Esophagus muscularis mucosa (tissue), 4 donors: ENCODE measurements at regions not wholly inside any gene's neighbourhood (a gene's known extent, or its start where the extent isn't known, plus 50 kb on each side); places are given as distances from the start of the nearest gene placed in this dataset.

ENCODE experiments used
- DNase-seq: peaks from one replicate; pipeline ENCODE4 v3.0.0-alpha.2; 2017; ENCODE audit errors: extremely low spot score
- H3K27ac ChIP-seq, 4 donors: fragments of 200-600 bp; sonication (generic); replicated peaks in 1 of 4; 1 replicate in 3 of 4; 2 replicates in 1 of 4; pipeline ENCODE4 v1.5.1; 2016 to 2019; ENCODE audit warnings: mild to moderate bottlenecking in 1 of 4
- H3K27me3 ChIP-seq, 4 donors: fragments of 200-600 bp; sonication (generic); one replicate each; pipeline versions ENCODE4 v1.5.1 to v1.6.0; 2016 to 2019
- H3K36me3 ChIP-seq, 4 donors: fragments of 200-600 bp; sonication (generic); one replicate each; pipeline ENCODE4 v1.5.1; 2016 to 2019
- H3K4me1 ChIP-seq, 4 donors: fragments of 200-600 bp; sonication (generic); one replicate each; pipeline ENCODE4 v1.5.1; 2016 to 2019
- H3K4me3 ChIP-seq, 4 donors: fragments of 200-600 bp; sonication (generic); 1 replicate in 2 of 4; 2 replicates in 2 of 4; pipeline ENCODE4 v1.5.1; 2016 to 2019; ENCODE audit warnings: mild to moderate bottlenecking in 4 of 4, moderate library complexity in 1 of 4
- H3K9me3 ChIP-seq, 4 donors: fragments of 200-600 bp; sonication (generic); 1 replicate in 3 of 4; 2 replicates in 1 of 4; pipeline ENCODE4 v1.5.1; 2016 to 2019
- EP300 ChIP-seq: sonication (generic); formaldehyde crosslinking; IDR thresholded peaks from one replicate; pipeline ENCODE4 v1.6.1; 2017; ENCODE audit warnings: antibody characterized with exemption
- POLR2A ChIP-seq: fragments of 450-650 bp; IDR thresholded peaks from one replicate; pipeline ENCODE4 v1.6.1; 2017; ENCODE audit warnings: antibody characterized with exemption, moderate library complexity, mild to moderate bottlenecking, low read depth
- POLR2AphosphoS5 ChIP-seq, 2 donors: sonication (generic); formaldehyde crosslinking; IDR thresholded peaks; one replicate each; pipeline ENCODE4 v1.6.1; 2017; ENCODE audit warnings: antibody characterized with exemption in 2 of 2
- WGBS: methylation state at CpG from one replicate; pipeline ENCODE4 v1.1.5; 2018; 5-methylcytosine and 5-hydroxymethylcytosine counted together
- intact Hi-C: fragments of 100-400 bp; cut with DNase I; formaldehyde crosslinking; loops from one replicate; pipeline ENCODE4 v1.15.1; 2023
- TF ChIP-seq, protein P1 (sequence below), 3 experiments: fragments of 200-600 bp in 2 of 3; fragments of 450-650 bp in 1 of 3; sonication (generic) in 2 of 3; IDR thresholded peaks; one replicate each; pipeline ENCODE4 v1.5.1; 2017 to 2019; ENCODE audit warnings: antibody characterized with exemption in 3 of 3, mild to moderate bottlenecking in 2 of 3, moderate library complexity in 1 of 3

DNA sequence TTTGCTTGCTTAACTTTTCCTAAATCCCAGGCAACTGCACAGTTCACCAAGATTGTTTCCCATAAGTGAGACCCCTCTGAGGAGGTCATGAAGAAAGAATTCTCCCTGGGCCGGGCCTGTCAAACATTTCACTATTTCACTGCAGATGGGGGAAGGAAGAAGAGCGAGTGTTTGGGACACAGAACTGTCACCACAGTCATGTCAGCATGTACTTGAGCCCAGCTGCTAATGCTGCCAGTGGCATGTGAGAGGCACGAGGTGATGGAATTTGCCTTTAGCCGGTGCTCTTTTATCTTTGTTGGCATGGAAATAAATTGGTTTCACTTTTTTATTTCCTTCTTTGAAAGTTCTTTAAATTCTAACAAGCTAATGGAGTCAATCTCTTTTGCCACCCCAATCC lies 277.9 kb upstream of the GADL1 start:
- peaks cover 0 to 16% (median 3%) of the 10 kb centered on the region in 4 donors for H3K4me1 ChIP-seq
- H3K4me3 ChIP-seq = no peak overlapping the region
- intact Hi-C loops = no loop called here
- no peaks in the 10 kb centered on the region for H3K27me3 ChIP-seq
- WGBS = 55% methylated on average over 4 of the region's 4 CpGs
- TF ChIP-seq POLR2A (no peak), POLR2AphosphoS5 (IDR thresholded peaks at IDR 0.05) (no peak), EP300 (no peak)
- TF ChIP-seq, protein P1, sequence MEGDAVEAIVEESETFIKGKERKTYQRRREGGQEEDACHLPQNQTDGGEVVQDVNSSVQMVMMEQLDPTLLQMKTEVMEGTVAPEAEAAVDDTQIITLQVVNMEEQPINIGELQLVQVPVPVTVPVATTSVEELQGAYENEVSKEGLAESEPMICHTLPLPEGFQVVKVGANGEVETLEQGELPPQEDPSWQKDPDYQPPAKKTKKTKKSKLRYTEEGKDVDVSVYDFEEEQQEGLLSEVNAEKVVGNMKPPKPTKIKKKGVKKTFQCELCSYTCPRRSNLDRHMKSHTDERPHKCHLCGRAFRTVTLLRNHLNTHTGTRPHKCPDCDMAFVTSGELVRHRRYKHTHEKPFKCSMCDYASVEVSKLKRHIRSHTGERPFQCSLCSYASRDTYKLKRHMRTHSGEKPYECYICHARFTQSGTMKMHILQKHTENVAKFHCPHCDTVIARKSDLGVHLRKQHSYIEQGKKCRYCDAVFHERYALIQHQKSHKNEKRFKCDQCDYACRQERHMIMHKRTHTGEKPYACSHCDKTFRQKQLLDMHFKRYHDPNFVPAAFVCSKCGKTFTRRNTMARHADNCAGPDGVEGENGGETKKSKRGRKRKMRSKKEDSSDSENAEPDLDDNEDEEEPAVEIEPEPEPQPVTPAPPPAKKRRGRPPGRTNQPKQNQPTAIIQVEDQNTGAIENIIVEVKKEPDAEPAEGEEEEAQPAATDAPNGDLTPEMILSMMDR (IDR thresholded peaks at IDR 0.05) = no peak
- no peak overlapping the region for H3K27ac ChIP-seq
- no peaks in the 10 kb centered on the region for H3K9me3 ChIP-seq
- H3K36me3 ChIP-seq = no peaks in the 10 kb centered on the region
- no peak for DNase-seq

DNA sequence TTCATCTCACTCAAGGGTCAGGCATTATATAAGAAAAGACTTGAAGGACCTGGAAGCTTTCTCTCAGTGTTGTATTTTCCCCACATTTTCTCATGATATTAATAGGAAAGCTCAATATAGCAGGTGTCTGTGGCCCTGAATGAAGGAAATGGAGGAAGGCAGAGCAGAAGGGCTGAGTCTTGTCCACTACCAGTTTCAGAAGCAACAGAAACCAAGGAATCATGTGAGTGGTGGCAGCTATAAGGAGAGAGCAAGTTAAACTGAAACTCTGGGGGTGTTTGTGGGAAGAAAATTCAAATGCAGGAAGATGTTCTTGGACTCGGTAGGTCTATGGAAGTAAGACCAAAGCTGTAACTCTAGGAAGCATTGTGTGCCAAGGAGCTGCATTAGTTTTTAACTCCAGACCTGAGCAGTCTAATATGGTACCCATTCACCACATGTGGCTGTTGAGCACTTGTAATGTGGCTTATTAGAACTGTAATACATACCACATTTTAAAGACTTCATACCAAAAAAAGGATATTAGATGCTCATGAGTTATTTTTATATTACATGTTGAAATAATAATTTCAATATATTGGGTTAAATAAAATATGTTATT lies 278.8 kb upstream of the GADL1 start:
- Histone ChIP-seq H3K4me3 (no peak overlapping the region), H3K27ac (no peak overlapping the region), H3K4me1 (peaks cover 0 to 16% (median 3%) of the 10 kb centered on the region in 4 donors), H3K9me3 (no peaks in the 10 kb centered on the region), H3K27me3 (no peaks in the 10 kb centered on the region), H3K36me3 (no peaks in the 10 kb centered on the region)
- intact Hi-C loops = no loop called here
- WGBS = 100% methylated on average over 1 of the region's 1 CpG
- TF ChIP-seq, protein P1 (IDR thresholded peaks at IDR 0.05) = no peak
- TF ChIP-seq POLR2A (no peak), EP300 (no peak), POLR2AphosphoS5 (IDR thresholded peaks at IDR 0.05) (no peak)
- no peak for DNase-seq

DNA sequence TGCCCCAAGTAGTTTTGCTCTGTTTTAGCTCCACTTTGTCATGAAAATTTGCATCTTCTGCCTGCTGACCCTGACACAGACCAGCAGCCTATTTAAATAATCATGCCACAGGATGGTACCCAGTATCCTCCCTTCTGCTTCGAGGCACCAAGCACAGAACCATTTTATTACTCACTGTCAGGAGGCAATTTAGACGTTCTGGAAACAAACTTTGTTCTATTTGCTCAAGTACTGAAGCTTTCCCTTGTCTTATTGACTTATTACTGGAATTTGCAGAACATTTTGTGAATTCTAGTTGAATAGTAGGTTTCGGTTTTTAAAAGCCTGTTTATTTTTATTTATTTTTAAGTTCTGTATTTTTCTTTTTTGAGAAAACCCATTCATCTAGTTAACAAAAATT lies 279.6 kb upstream of the GADL1 start:
- H3K9me3 ChIP-seq = no peaks in the 10 kb centered on the region
- H3K4me1 ChIP-seq = peaks cover 0 to 16% (median 3%) of the 10 kb centered on the region in 4 donors
- no peak overlapping the region for H3K27ac ChIP-seq
- no peak for DNase-seq
- H3K4me3 ChIP-seq = no peak overlapping the region
- TF ChIP-seq, protein P1 (IDR thresholded peaks at IDR 0.05) = no peak
- no peak for TF ChIP-seq POLR2A
- TF ChIP-seq POLR2AphosphoS5 (IDR thresholded peaks at IDR 0.05) = no peak
- TF ChIP-seq EP300 = no peak
- intact Hi-C loops = no loop called here
- no peaks in the 10 kb centered on the region for H3K36me3 ChIP-seq
- WGBS = 62% methylated on average over 3 of the region's 3 CpGs
- H3K27me3 ChIP-seq = no peaks in the 10 kb centered on the region

DNA sequence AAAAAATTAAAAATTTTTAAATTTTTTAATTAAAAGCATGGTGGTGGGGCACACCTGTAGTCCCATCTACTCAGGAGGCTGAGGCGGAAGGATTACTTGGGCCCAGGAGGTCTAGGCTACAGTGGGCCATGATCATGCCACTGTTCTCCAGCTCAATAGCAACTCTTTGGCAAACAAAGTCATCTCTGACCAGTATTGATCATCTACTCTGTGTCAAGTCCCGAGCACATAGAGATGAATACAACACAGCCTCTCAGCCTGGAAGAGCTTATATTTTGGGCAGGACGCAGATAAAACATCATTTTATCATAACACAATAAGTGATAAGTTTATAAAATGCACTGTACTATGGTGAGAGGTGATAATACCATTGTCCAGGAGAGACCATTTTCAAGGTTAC lies 281.6 kb upstream of the GADL1 start:
- DNase-seq = no peak
- H3K27me3 ChIP-seq = no peaks in the 10 kb centered on the region
- no peak overlapping the region for H3K4me3 ChIP-seq
- TF ChIP-seq POLR2A (no peak), POLR2AphosphoS5 (IDR thresholded peaks at IDR 0.05) (no peak), EP300 (no peak)
- TF ChIP-seq, protein P1 (IDR thresholded peaks at IDR 0.05) = no peak
- intact Hi-C loops = no loop called here
- no peaks in the 10 kb centered on the region for H3K36me3 ChIP-seq
- no peaks in the 10 kb centered on the region for H3K9me3 ChIP-seq
- no peak overlapping the region for H3K27ac ChIP-seq
- WGBS = 93% methylated on average over 3 of the region's 3 CpGs
- H3K4me1 ChIP-seq = peaks cover 0 to 6% (median 2%) of the 10 kb centered on the region in 4 donors

DNA sequence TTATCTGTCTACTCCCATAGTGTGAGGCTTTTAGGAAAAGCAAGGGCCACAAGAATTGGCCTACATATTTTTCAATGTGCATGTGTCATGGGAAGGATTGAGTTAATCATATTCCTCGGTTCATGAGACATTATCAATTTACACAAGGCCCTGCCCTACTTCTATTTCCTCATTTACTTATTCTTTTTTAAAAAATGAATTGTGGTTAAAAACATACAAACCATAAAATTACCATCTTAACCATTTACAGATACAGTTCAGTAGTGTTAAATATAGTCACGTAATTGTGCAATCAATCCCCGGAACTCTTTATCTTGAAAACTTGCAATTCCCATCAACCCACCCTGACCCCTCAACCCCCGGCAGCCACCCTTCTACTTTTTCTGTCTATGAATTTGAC lies 284.0 kb upstream of the GADL1 start:
- Histone ChIP-seq H3K36me3 (no peaks in the 10 kb centered on the region), H3K4me3 (no peak overlapping the region), H3K27ac (no peak overlapping the region), H3K4me1 (no peaks in the 10 kb centered on the region), H3K27me3 (no peaks in the 10 kb centered on the region), H3K9me3 (no peaks in the 10 kb centered on the region)
- intact Hi-C loops = no loop called here
- WGBS = 76% methylated on average over 4 of the region's 4 CpGs
- DNase-seq = no peak
- TF ChIP-seq POLR2A = no peak
- TF ChIP-seq POLR2AphosphoS5 (IDR thresholded peaks at IDR 0.05) = no peak
- no peak for TF ChIP-seq EP300
- TF ChIP-seq, protein P1 (IDR thresholded peaks at IDR 0.05) = no peak
